ENCODE measurements at regions not wholly inside any gene's neighbourhood (a gene's known extent, or its start where the extent isn't known, plus 50 kb on each side); places are given as distances from the start of the nearest gene placed in this dataset.

- intact Hi-C loops (cut with DNase I; ENCODE audit: low total_unique reads), result no loop called here
- Histone ChIP-seq H3K27ac (no peak overlapping the region), H3K9me3 (no peaks in the 10 kb centered on the region), H3K4me3 (no peak overlapping the region), H3K36me3 (no peaks in the 10 kb centered on the region), H3K4me1 (no peaks in the 10 kb centered on the region), H3K27me3 (no peaks in the 10 kb centered on the region)
- TF ChIP-seq POLR2A (IDR thresholded peaks at IDR 0.05), result no peak
- DNase-seq, result no peak
Observed at GRCh38 chr9:117809751-117810150, 105.5 kb downstream of the TLR4 start.

- H3K4me3 ChIP-seq, result no peak overlapping the region
- H3K4me1 ChIP-seq, result no peaks in the 10 kb centered on the region
- no peaks in the 10 kb centered on the region for H3K36me3 ChIP-seq
- no peaks in the 10 kb centered on the region for H3K27me3 ChIP-seq
- TF ChIP-seq POLR2A (IDR thresholded peaks at IDR 0.05), result no peak
- TF ChIP-seq, protein P1, sequence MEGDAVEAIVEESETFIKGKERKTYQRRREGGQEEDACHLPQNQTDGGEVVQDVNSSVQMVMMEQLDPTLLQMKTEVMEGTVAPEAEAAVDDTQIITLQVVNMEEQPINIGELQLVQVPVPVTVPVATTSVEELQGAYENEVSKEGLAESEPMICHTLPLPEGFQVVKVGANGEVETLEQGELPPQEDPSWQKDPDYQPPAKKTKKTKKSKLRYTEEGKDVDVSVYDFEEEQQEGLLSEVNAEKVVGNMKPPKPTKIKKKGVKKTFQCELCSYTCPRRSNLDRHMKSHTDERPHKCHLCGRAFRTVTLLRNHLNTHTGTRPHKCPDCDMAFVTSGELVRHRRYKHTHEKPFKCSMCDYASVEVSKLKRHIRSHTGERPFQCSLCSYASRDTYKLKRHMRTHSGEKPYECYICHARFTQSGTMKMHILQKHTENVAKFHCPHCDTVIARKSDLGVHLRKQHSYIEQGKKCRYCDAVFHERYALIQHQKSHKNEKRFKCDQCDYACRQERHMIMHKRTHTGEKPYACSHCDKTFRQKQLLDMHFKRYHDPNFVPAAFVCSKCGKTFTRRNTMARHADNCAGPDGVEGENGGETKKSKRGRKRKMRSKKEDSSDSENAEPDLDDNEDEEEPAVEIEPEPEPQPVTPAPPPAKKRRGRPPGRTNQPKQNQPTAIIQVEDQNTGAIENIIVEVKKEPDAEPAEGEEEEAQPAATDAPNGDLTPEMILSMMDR (IDR thresholded peaks at IDR 0.05), result no peak
- no peaks in the 10 kb centered on the region for H3K9me3 ChIP-seq
- intact Hi-C loops (cut with DNase I; ENCODE audit: low total_unique reads), result no loop called here
- no peak overlapping the region for H3K27ac ChIP-seq
- no peak for DNase-seq
Observed at GRCh38 chr9:117815315-117815714, 111.1 kb downstream of the TLR4 start.

- intact Hi-C loops (cut with DNase I; ENCODE audit: low total_unique reads), result no loop called here
- Histone ChIP-seq H3K4me3 (no peak overlapping the region), H3K27me3 (no peaks in the 10 kb centered on the region), H3K4me1 (no peaks in the 10 kb centered on the region), H3K36me3 (no peaks in the 10 kb centered on the region), H3K27ac (no peak overlapping the region), H3K9me3 (no peaks in the 10 kb centered on the region)
- TF ChIP-seq POLR2A (IDR thresholded peaks at IDR 0.05), result no peak
- TF ChIP-seq, protein P1 (IDR thresholded peaks at IDR 0.05), result no peak
- no peak for DNase-seq
Observed at GRCh38 chr9:117815948-117816347, 111.7 kb downstream of the TLR4 start.

DNA sequence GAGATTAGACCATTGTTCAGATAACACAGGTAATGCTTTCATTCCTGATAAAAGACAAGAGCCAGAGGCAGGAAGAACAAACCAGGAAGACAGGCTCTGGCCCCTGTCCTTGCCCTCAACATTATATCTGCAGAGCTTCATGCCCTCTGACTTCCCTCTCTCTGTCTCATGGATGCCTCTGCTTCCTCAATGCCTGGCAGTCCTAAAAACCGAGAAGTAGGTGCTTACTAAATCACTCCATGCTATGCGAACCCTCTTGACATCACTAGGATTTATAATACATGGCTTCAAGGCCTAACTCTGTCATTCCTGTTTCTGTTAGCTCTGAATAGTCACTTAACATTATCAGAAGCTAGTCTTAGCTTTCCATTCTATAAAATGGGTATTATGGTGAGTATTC, 117.8 kb downstream of the TLR4 start:
- Histone ChIP-seq H3K4me3 (no peak overlapping the region), H3K9me3 (no peaks in the 10 kb centered on the region), H3K4me1 (no peaks in the 10 kb centered on the region), H3K36me3 (no peaks in the 10 kb centered on the region), H3K27me3 (no peaks in the 10 kb centered on the region), H3K27ac (no peak overlapping the region)
- intact Hi-C loops (cut with DNase I; ENCODE audit: low total_unique reads), result no loop called here
- DNase-seq, result no peak
- no peak for TF ChIP-seq POLR2A (IDR thresholded peaks at IDR 0.05)
- TF ChIP-seq, protein P1 (IDR thresholded peaks at IDR 0.05), result no peak

GRCh38 chr9:117823576-117823975, 119.4 kb downstream of the TLR4 start:
- TF ChIP-seq POLR2A (IDR thresholded peaks at IDR 0.05), result no peak
- TF ChIP-seq, protein P1 (IDR thresholded peaks at IDR 0.05), result no peak
- DNase-seq, result no peak
- intact Hi-C loops (cut with DNase I; ENCODE audit: low total_unique reads), result no loop called here
- Histone ChIP-seq H3K4me1 (no peaks in the 10 kb centered on the region), H3K27ac (no peak overlapping the region), H3K9me3 (no peaks in the 10 kb centered on the region), H3K4me3 (no peak overlapping the region), H3K36me3 (no peaks in the 10 kb centered on the region), H3K27me3 (no peaks in the 10 kb centered on the region)
